Panc1 (cell line): ENCODE measurements at regions not wholly inside any gene's neighbourhood (a gene's known extent, or its start where the extent isn't known, plus 50 kb on each side); places are given as distances from the start of the nearest gene placed in this dataset.

Source experiments
- ATAC-seq: fragments of 200-7000 bp; cut with Tn5 transposase; 2 replicates; pipeline ENCODE4 v1.9.1; 2020; ENCODE audit warnings: mild to moderate bottlenecking, moderate library complexity
- BruUV-seq: library from RNA; stranded (reverse); fragments of 400-500 nt; replicated peaks from 2 replicates; lab custom pipeline; 2021; lab: Mats Ljungman, UMichigan
- CTCF ChIA-PET: fragments of 300-600 bp; sonication (Branson Sonifier 250); formaldehyde crosslinking; loops from one replicate; lab custom pipeline; 2022; ENCODE audit warnings: antibody characterized with exemption; lab: Charles Lee
- POLR2A ChIA-PET: fragments of 300-600 bp; sonication (Branson Sonifier 250); formaldehyde crosslinking; loops from one replicate; lab custom pipeline; 2022; ENCODE audit warnings: antibody characterized with exemption; lab: Charles Lee
- DNase-seq: peaks from one replicate; pipeline ENCODE4 v3.0.0-alpha.2; 2010; ENCODE audit warnings: low read depth, low spot score
- H3K27ac ChIP-seq: 2 replicates; pipeline ENCODE4 v1.5.1; 2011; ENCODE audit warnings: mild to moderate bottlenecking, low read length, inconsistent platforms
- H3K27me3 ChIP-seq: fragments of 200-500 bp; sonication (Bioruptor generic); 2 replicates; pipeline ENCODE4 v1.6.0; 2014; ENCODE audit warnings: low read length, inconsistent platforms; ENCODE audit not compliant: control insufficient read depth, insufficient read depth
- H3K36me3 ChIP-seq: fragments of 200-500 bp; sonication (Bioruptor generic); 2 replicates; pipeline ENCODE4 v1.5.1; 2014; ENCODE audit warnings: inconsistent platforms, mild to moderate bottlenecking, low read length, moderate library complexity; ENCODE audit not compliant: control insufficient read depth, insufficient read depth
- H3K4me1 ChIP-seq: 2 replicates; pipeline ENCODE4 v1.5.1; 2011; ENCODE audit warnings: inconsistent platforms, mild to moderate bottlenecking, low read length, moderate library complexity; ENCODE audit not compliant: control insufficient read depth, insufficient read depth
- H3K4me3 ChIP-seq, 2 experiments: 2 replicates each; pipeline ENCODE4 v1.5.1; 2011 to 2012; ENCODE audit warnings: low read depth in 2 of 2, low read length in 2 of 2, mild to moderate bottlenecking in 2 of 2, inconsistent platforms in 1 of 2, moderate library complexity in 1 of 2
- H3K9me3 ChIP-seq: fragments of 200-500 bp; sonication (Bioruptor generic); 2 replicates; pipeline ENCODE4 v1.5.1; 2014; ENCODE audit warnings: low read depth, mild to moderate bottlenecking, inconsistent platforms, low read length, moderate library complexity; ENCODE audit not compliant: control insufficient read depth, insufficient read depth
- CTCF ChIP-seq: fragments of 450-650 bp; IDR thresholded peaks from 2 replicates; pipeline ENCODE4 v1.5.1; 2017; ENCODE audit warnings: mild to moderate bottlenecking
- POLR2AphosphoS5 ChIP-seq: IDR thresholded peaks from 2 replicates; pipeline ENCODE4 v1.6.1; 2012; ENCODE audit warnings: mild to moderate bottlenecking, low read depth, low read length, moderate library complexity
- REST ChIP-seq, 2 experiments: IDR thresholded peaks; 2 replicates each; pipeline ENCODE4 v1.6.1; 2011 to 2012; ENCODE audit warnings: low read depth in 2 of 2, control low read depth in 1 of 2, low read length in 1 of 2, mild to moderate bottlenecking in 1 of 2, moderate library complexity in 1 of 2; ENCODE audit not compliant: insufficient read depth in 1 of 2
- SIN3A ChIP-seq: IDR thresholded peaks from 2 replicates; pipeline ENCODE4 v1.6.1; 2012; ENCODE audit warnings: low read depth, mild to moderate bottlenecking, low read length, moderate library complexity, borderline replicate concordance; ENCODE audit not compliant: insufficient read depth
- TCF7L2 ChIP-seq: IDR thresholded peaks from 2 replicates; pipeline ENCODE4 v1.6.1; 2011; ENCODE audit warnings: mild to moderate bottlenecking, low read depth, low read length, inconsistent platforms
- in situ Hi-C: cut with HindIII; loops from 2 replicates; pipeline ENCODE4 v1.10.0; 2016; ENCODE audit warnings: low sequenced_read_pairs, low pct_unique_long_range_greater_than_20kb
- intact Hi-C: fragments of 100-400 bp; cut with micrococcal nuclease; formaldehyde crosslinking; loops from one replicate; pipeline ENCODE4 v1.10.0; 2022; ENCODE audit not compliant: unreplicated experiment

- no TSS peak for BruUV-seq
- Histone ChIP-seq H3K4me1 (no peaks in the 10 kb centered on the region), H3K36me3 (no peaks in the 10 kb centered on the region), H3K4me3 (no peak overlapping the region), H3K27me3 (no peaks in the 10 kb centered on the region), H3K27ac (no peak overlapping the region), H3K9me3 (peaks cover 10% of the 10 kb centered on the region; the same call in 1 of the 2 replicates)
- no peak for ATAC-seq
- CTCF ChIA-PET = no interaction called here
- intact Hi-C loops = no loop called here
- TF ChIP-seq POLR2AphosphoS5 (no peak), SIN3A (no peak), TCF7L2 (no peak), CTCF (no peak), REST (IDR thresholded peaks at IDR 0.05; ENCODE audit: insufficient read depth in 1 of 2, low read depth in 2 of 2, low read length in 1 of 2) (no peak)
- POLR2A ChIA-PET = no interaction called here
- in situ Hi-C loops = no loop called here
- no peak for DNase-seq
Measured at GRCh38 chr6:169095153-169095552, 158.5 kb downstream of the THBS2 start.

- in situ Hi-C loops (no loop called here), intact Hi-C loops (no loop called here)
- no peaks in the 10 kb centered on the region for H3K27me3 ChIP-seq
- no peak overlapping the region for H3K4me3 ChIP-seq
- ChIA-PET CTCF (no interaction called here), POLR2A (no interaction called here)
- TF ChIP-seq CTCF (no peak), POLR2AphosphoS5 (no peak), REST (IDR thresholded peaks at IDR 0.05; ENCODE audit: insufficient read depth in 1 of 2, low read depth in 2 of 2, low read length in 1 of 2) (no peak), TCF7L2 (no peak), SIN3A (no peak)
- H3K36me3 ChIP-seq = no peaks in the 10 kb centered on the region
- H3K27ac ChIP-seq = no peak overlapping the region
- ATAC-seq (no peak), DNase-seq (no peak)
- H3K9me3 ChIP-seq = peaks cover 10% of the 10 kb centered on the region; the same call in 1 of the 2 replicates
- BruUV-seq = no TSS peak
- no peaks in the 10 kb centered on the region for H3K4me1 ChIP-seq
Measured at GRCh38 chr6:169094552-169094950, 159.1 kb downstream of the THBS2 start.
